Brain microvascular endothelial cell (primary cell): ENCODE measurements at regions not wholly inside any gene's neighbourhood (a gene's known extent, or its start where the extent isn't known, plus 50 kb on each side); places are given as distances from the start of the nearest gene placed in this dataset.

ENCODE experiments used
- DNase-seq: peaks from one replicate; pipeline ENCODE4 v3.0.0-alpha.2; 2020
- H3K27ac ChIP-seq: fragments of 250-450 bp; sonication (Bioruptor Pico); 2 replicates; pipeline ENCODE4 v1.5.1; 2020; ENCODE audit warnings: mild to moderate bottlenecking, moderate library complexity
- H3K27me3 ChIP-seq: fragments of 250-450 bp; sonication (Bioruptor Pico); replicated peaks from 2 replicates; pipeline ENCODE4 v1.5.1; 2020; ENCODE audit warnings: mild to moderate bottlenecking
- H3K36me3 ChIP-seq: fragments of 250-450 bp; sonication (Bioruptor Pico); replicated peaks from 2 replicates; pipeline ENCODE4 v1.5.1; 2020; ENCODE audit warnings: mild to moderate bottlenecking
- H3K4me3 ChIP-seq: 2 replicates; pipeline ENCODE4 v1.5.1; 2011; ENCODE audit warnings: low read depth, mild to moderate bottlenecking, control low read depth, low read length, moderate library complexity
- in situ Hi-C: cut with HindIII; loops from 2 replicates; pipeline ENCODE4 v1.10.0; 2017; ENCODE audit warnings: low sequenced_read_pairs, low pct_ligation_motif_present
- TF ChIP-seq, protein P1 (sequence below): IDR thresholded peaks from 2 replicates; pipeline ENCODE4 v1.5.1; 2011; ENCODE audit warnings: low read depth, mild to moderate bottlenecking, moderate library complexity, low read length, control low read depth, inconsistent platforms; ENCODE audit errors: missing control alignments

DNA sequence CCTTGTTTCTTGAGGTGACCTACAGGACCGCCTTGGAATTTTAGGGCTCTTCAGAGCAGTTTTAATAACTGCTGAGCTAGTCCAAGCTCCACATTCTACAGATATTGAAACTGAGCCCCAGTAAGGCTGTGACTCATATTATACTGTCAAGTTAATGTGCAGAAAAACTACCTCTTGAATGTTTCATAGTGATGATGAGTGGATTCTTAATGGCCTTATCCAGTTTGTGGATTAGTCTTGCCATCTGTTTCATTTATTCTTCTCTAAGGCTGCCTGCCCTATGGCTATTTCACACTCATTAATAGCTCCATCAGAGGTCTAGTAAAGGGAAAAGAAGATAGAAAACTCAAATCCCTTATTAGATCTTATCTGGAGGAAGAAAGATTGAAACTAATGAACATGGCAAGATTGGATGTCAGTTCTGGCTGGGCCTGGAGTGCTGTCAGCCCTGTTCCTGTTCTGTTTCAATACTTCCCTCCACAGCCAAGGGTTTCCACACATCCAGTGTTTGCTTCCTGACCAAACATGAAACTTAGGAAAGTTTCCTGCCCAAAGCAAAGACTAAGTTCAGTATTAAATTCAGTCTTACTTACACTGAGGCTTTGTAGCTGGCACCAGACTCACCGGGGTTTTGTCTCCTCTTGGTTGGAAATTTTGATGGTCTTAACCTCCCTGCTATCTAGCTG, 215.6 kb upstream of the DMAC1 start:
- DNase-seq: no peak
- TF ChIP-seq, protein P1, sequence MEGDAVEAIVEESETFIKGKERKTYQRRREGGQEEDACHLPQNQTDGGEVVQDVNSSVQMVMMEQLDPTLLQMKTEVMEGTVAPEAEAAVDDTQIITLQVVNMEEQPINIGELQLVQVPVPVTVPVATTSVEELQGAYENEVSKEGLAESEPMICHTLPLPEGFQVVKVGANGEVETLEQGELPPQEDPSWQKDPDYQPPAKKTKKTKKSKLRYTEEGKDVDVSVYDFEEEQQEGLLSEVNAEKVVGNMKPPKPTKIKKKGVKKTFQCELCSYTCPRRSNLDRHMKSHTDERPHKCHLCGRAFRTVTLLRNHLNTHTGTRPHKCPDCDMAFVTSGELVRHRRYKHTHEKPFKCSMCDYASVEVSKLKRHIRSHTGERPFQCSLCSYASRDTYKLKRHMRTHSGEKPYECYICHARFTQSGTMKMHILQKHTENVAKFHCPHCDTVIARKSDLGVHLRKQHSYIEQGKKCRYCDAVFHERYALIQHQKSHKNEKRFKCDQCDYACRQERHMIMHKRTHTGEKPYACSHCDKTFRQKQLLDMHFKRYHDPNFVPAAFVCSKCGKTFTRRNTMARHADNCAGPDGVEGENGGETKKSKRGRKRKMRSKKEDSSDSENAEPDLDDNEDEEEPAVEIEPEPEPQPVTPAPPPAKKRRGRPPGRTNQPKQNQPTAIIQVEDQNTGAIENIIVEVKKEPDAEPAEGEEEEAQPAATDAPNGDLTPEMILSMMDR: no peak
- Histone ChIP-seq H3K27me3 (no peaks in the 10 kb centered on the region), H3K27ac (no peak overlapping the region), H3K4me3 (no peak overlapping the region), H3K36me3 (no peaks in the 10 kb centered on the region)
- in situ Hi-C loops: no loop called here

- TF ChIP-seq, protein P1: no peak
- Histone ChIP-seq H3K27me3 (no peaks in the 10 kb centered on the region), H3K27ac (no peak overlapping the region), H3K4me3 (no peak overlapping the region), H3K36me3 (no peaks in the 10 kb centered on the region)
- no peak for DNase-seq
- in situ Hi-C loops: no loop called here
Observed at GRCh38 chr9:8012986-8013385, 213.4 kb upstream of the DMAC1 start.

DNA sequence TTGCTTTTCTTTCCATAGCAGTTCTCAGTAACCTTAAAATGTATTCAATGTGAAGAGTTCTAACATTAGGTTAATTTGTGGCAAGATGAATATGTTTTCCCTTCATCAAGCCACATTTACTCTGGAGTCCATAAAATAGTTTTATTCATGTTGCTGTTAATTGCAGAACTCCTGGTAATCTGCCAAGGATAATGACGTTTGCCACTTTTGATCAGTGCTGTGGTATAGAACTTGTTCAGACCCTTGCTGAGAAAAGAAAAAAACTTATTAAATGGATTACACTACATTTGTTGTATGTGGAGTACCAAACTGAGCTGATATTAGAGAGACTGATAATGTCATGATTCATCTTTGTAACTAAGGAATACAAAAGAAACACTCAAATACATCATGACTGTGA, 212.4 kb upstream of the DMAC1 start:
- DNase-seq: no peak
- H3K27me3 ChIP-seq: no peaks in the 10 kb centered on the region
- H3K4me3 ChIP-seq: no peak overlapping the region
- in situ Hi-C loops: no loop called here
- no peaks in the 10 kb centered on the region for H3K36me3 ChIP-seq
- TF ChIP-seq, protein P1: no peak
- no peak overlapping the region for H3K27ac ChIP-seq

GRCh38 chr9:7996558-7996957, 197.0 kb upstream of the DMAC1 start:
- H3K4me3 ChIP-seq: no peak overlapping the region

GRCh38 chr9:7988644-7989280, 189.2 kb upstream of the DMAC1 start:
- in situ Hi-C loops: no loop called here

More at GRCh38 chr9:7996558-7996957, 197.0 kb upstream of the DMAC1 start:
- no peaks in the 10 kb centered on the region for H3K36me3 ChIP-seq
- no peaks in the 10 kb centered on the region for H3K27me3 ChIP-seq
- in situ Hi-C loops: no loop called here
- no peak overlapping the region for H3K27ac ChIP-seq
- DNase-seq: no peak
- TF ChIP-seq, protein P1: no peak

More at GRCh38 chr9:7988644-7989280, 189.2 kb upstream of the DMAC1 start:
- no peak for DNase-seq
- Histone ChIP-seq H3K27me3 (no peaks in the 10 kb centered on the region), H3K4me3 (no peak overlapping the region), H3K36me3 (no peaks in the 10 kb centered on the region), H3K27ac (no peak overlapping the region)
- TF ChIP-seq, protein P1: no peak
